ENCODE measurements at regions not wholly inside any gene's neighbourhood (a gene's known extent, or its start where the extent isn't known, plus 50 kb on each side); places are given as distances from the start of the nearest gene placed in this dataset.

GRCh38 chr1:58888833-58889232 is 105.0 kb upstream of the JUN start:
- Histone ChIP-seq H3K27me3 (no peaks in the 10 kb centered on the region), H3K9me3 (no peaks in the 10 kb centered on the region), H3K4me1 (peaks cover 61% of the 10 kb centered on the region), H3K36me3 (no peaks in the 10 kb centered on the region), H3K27ac (no peak overlapping the region), H3K4me3 (no peak overlapping the region)
- intact Hi-C loops (cut with DNase I): no loop called here
- ATAC-seq: no peak
- no peak for DNase-seq
- no peak for TF ChIP-seq CTCF (IDR thresholded peaks at IDR 0.05)

DNA sequence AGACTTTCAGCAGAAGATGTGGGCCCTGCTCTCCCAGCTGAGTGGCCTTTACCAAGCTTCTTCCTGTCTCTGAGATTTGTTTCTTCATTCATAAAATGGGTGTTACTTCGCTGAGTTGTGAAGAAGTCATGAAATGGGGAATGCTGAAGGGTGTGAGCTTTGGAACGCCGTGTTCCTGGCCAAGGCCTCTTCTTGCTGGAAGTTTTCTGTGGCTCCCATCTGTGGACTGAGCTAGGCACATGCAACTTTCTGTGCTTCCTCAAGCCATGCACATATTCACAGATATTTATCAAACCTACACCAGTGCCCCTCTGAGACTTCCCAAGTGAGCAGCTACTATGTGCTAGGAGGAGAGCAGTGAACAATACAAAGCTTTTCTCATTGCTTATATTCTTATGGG is 106.3 kb upstream of the JUN start:
- Histone ChIP-seq H3K9me3 (no peaks in the 10 kb centered on the region), H3K27me3 (no peaks in the 10 kb centered on the region), H3K27ac (no peak overlapping the region), H3K36me3 (no peaks in the 10 kb centered on the region), H3K4me3 (no peak overlapping the region), H3K4me1 (peaks cover 60% of the 10 kb centered on the region)
- ATAC-seq: no peak
- TF ChIP-seq CTCF (IDR thresholded peaks at IDR 0.05): no peak
- no peak for DNase-seq
- intact Hi-C loops (cut with DNase I): no loop called here

DNA sequence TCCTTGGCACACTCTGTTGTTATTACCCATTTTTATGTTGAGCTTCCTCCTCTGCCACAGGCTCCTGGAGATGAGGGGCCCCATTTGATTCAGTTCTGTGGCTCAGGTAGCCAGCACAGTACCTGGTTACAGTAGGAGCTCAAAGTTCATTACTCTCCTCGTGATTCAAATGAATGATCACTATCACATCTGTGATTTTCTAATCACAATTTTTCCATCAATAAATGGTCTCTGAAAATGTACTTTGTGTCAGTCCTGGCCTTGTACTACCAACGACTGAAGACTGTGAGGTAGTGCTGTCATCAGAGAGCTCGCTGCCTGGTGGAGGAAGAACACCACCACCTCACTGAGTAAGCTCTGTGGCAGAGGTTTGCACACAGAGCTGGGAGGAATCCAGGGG is 106.8 kb upstream of the JUN start:
- Histone ChIP-seq H3K36me3 (no peaks in the 10 kb centered on the region), H3K4me1 (peaks cover 60% of the 10 kb centered on the region), H3K9me3 (no peaks in the 10 kb centered on the region), H3K4me3 (no peak overlapping the region), H3K27me3 (no peaks in the 10 kb centered on the region), H3K27ac (no peak overlapping the region)
- ATAC-seq (no peak), DNase-seq (no peak)
- intact Hi-C loops (cut with DNase I): no loop called here
- TF ChIP-seq CTCF (IDR thresholded peaks at IDR 0.05): no peak

DNA sequence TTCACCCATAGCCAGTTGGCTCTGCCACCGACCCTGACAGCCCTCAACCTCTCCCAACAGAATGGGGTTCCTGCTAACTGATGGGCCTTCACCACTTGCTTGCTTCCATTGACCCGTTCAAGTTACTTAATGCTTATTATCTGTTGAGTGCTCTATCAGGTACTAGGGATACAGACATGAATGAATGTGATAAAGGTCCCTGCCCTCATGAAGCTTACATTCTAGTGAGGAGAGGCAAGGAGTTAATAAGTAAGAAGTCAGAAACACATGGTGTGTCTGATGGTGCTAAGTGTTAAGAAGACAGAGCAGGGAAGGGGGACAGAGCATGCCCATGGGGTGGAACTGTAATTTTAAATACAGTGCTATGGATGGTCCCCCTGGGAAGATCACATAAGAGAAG is 107.5 kb upstream of the JUN start:
- TF ChIP-seq CTCF (IDR thresholded peaks at IDR 0.05): no peak
- peaks cover 60% of the 10 kb centered on the region for H3K4me1 ChIP-seq

DNA sequence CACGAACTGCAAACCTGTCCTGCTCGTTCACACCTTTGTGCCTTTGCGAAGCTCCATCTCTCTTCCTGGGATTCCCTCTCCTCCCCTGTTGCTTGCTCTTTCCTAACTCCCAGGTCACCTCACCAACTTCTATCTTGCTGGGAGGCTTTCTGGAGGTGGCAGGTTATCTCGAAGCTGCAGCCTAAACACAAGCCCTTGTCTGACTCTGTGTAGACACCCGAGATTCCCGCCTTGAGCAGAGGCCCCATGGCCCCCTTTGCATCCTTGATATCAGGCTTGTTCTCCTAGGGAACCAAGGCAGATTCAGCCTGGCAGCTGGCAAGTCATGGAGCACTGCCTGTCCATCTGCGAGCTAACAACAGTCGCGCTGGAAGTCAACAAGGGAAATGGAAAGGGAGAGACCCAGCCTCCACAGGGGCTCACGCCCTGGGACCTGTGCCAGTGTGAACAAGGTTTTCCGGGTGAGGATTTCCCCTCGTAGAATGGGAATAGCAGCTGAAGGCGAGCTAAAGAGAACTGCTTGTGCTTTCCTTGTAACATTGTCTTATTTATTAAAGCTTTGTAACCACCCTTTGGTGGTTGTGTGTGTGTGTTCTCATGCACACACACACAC is 109.5 kb upstream of the JUN start:
- H3K4me1 ChIP-seq: peaks cover 64% of the 10 kb centered on the region
- ATAC-seq: peak; percentile 44
- no peak for TF ChIP-seq CTCF (IDR thresholded peaks at IDR 0.05)
- intact Hi-C loops (cut with DNase I): no loop called here
- H3K9me3 ChIP-seq: no peaks in the 10 kb centered on the region
- no peaks in the 10 kb centered on the region for H3K36me3 ChIP-seq
- H3K4me3 ChIP-seq: no peak overlapping the region
- H3K27me3 ChIP-seq: no peaks in the 10 kb centered on the region
- DNase-seq: no peak
- peak overlapping the region; percentile 73 for H3K27ac ChIP-seq

More for the DNA sequence above, 107.5 kb upstream of the JUN start:
- intact Hi-C loops (cut with DNase I): no loop called here
- Histone ChIP-seq H3K27ac (no peak overlapping the region), H3K4me3 (no peak overlapping the region), H3K36me3 (no peaks in the 10 kb centered on the region), H3K27me3 (no peaks in the 10 kb centered on the region), H3K9me3 (no peaks in the 10 kb centered on the region)
- ATAC-seq (no peak), DNase-seq (no peak)

GRCh38 chr1:58895082-58895481 is 111.2 kb upstream of the JUN start:
- ATAC-seq: no peak
- H3K27ac ChIP-seq: peak overlapping the region; percentile 73

More at GRCh38 chr1:58895082-58895481, 111.2 kb upstream of the JUN start:
- intact Hi-C loops (cut with DNase I): no loop called here
- Histone ChIP-seq H3K9me3 (no peaks in the 10 kb centered on the region), H3K27me3 (no peaks in the 10 kb centered on the region), H3K4me3 (no peak overlapping the region), H3K4me1 (peaks cover 75% of the 10 kb centered on the region), H3K36me3 (no peaks in the 10 kb centered on the region)
- no peak for DNase-seq
- TF ChIP-seq CTCF (IDR thresholded peaks at IDR 0.05): no peak
